ENCODE measurements at regions not wholly inside any gene's neighbourhood (a gene's known extent, or its start where the extent isn't known, plus 50 kb on each side); places are given as distances from the start of the nearest gene placed in this dataset.

GRCh38 chr6:138598562-138599173 lies 99.4 kb upstream of the NHSL1 start:
- H3K27me3 ChIP-seq, result no peaks in the 10 kb centered on the region
- H3K9me3 ChIP-seq, result no peaks in the 10 kb centered on the region
- no peaks in the 10 kb centered on the region for H3K36me3 ChIP-seq
- no peak for DNase-seq (ENCODE audit: low spot score in 2 of 2)
- intact Hi-C loops (cut with DNase I), result no loop called here
- no peaks in the 10 kb centered on the region for H3K4me1 ChIP-seq
- no peak overlapping the region for H3K27ac ChIP-seq
- H3K4me3 ChIP-seq, result no peak overlapping the region
- TF ChIP-seq, protein P1, sequence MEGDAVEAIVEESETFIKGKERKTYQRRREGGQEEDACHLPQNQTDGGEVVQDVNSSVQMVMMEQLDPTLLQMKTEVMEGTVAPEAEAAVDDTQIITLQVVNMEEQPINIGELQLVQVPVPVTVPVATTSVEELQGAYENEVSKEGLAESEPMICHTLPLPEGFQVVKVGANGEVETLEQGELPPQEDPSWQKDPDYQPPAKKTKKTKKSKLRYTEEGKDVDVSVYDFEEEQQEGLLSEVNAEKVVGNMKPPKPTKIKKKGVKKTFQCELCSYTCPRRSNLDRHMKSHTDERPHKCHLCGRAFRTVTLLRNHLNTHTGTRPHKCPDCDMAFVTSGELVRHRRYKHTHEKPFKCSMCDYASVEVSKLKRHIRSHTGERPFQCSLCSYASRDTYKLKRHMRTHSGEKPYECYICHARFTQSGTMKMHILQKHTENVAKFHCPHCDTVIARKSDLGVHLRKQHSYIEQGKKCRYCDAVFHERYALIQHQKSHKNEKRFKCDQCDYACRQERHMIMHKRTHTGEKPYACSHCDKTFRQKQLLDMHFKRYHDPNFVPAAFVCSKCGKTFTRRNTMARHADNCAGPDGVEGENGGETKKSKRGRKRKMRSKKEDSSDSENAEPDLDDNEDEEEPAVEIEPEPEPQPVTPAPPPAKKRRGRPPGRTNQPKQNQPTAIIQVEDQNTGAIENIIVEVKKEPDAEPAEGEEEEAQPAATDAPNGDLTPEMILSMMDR (IDR thresholded peaks at IDR 0.05), result no peak

- intact Hi-C loops (cut with DNase I), result no loop called here
- no peaks in the 10 kb centered on the region for H3K4me1 ChIP-seq
- H3K27me3 ChIP-seq, result no peaks in the 10 kb centered on the region
- no peak overlapping the region for H3K4me3 ChIP-seq
- DNase-seq (ENCODE audit: low spot score in 2 of 2), result no peak
- H3K36me3 ChIP-seq, result no peaks in the 10 kb centered on the region
- TF ChIP-seq, protein P1 (IDR thresholded peaks at IDR 0.05), result no peak
- no peak overlapping the region for H3K27ac ChIP-seq
- H3K9me3 ChIP-seq, result no peaks in the 10 kb centered on the region
Measured at GRCh38 chr6:138600261-138600660, 101.0 kb upstream of the NHSL1 start.

DNA sequence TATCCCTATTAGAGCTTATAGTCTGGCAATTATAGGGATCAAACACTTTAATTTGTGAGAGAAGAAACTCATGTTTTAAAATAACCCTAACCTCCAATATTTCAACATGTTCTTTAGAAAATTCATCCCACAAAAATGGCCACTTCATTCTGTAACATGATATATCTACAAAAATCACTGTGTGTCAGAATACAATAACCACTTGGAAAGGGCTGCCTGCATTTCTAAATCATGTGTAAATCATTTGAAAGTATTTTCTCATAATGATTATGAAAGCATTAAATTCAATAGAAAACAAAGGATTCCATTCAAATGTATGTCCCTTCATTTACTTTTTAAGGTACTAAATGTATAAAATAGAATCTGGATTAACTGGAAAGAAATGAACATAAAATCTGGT lies 101.4 kb upstream of the NHSL1 start:
- H3K4me1 ChIP-seq, result no peaks in the 10 kb centered on the region
- TF ChIP-seq, protein P1 (IDR thresholded peaks at IDR 0.05), result no peak
- H3K27me3 ChIP-seq, result no peaks in the 10 kb centered on the region
- no peak overlapping the region for H3K27ac ChIP-seq
- H3K4me3 ChIP-seq, result no peak overlapping the region
- H3K9me3 ChIP-seq, result no peaks in the 10 kb centered on the region
- intact Hi-C loops (cut with DNase I), result no loop called here
- H3K36me3 ChIP-seq, result no peaks in the 10 kb centered on the region
- no peak for DNase-seq (ENCODE audit: low spot score in 2 of 2)

GRCh38 chr6:138601128-138601527 lies 101.8 kb upstream of the NHSL1 start:
- H3K27ac ChIP-seq, result no peak overlapping the region
- H3K9me3 ChIP-seq, result no peaks in the 10 kb centered on the region
- DNase-seq (ENCODE audit: low spot score in 2 of 2), result no peak
- H3K36me3 ChIP-seq, result no peaks in the 10 kb centered on the region
- no peaks in the 10 kb centered on the region for H3K27me3 ChIP-seq
- intact Hi-C loops (cut with DNase I), result no loop called here
- no peak overlapping the region for H3K4me3 ChIP-seq
- H3K4me1 ChIP-seq, result no peaks in the 10 kb centered on the region
- TF ChIP-seq, protein P1 (IDR thresholded peaks at IDR 0.05), result no peak

DNA sequence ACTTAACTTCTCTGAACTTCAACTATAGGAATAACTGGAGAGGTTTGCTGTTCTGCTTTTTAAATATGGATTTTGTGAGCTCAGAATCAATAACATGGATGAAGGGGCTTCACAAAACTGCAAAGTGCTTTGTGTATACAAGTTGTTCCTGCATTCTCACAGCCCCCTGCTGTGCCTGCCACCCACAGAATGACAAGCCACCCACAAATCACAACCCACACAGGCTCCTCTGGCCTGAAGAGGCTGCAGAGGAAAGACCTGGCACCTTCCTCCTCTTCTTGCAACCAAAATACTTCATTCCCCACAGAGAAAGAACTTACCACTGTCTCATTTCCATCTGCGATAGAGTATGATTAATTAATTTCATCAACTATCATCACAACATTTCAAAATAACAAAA lies 106.7 kb upstream of the NHSL1 start:
- TF ChIP-seq, protein P1 (IDR thresholded peaks at IDR 0.05), result no peak
- intact Hi-C loops (cut with DNase I), result no loop called here
- no peak for DNase-seq (ENCODE audit: low spot score in 2 of 2)
- H3K4me1 ChIP-seq, result no peaks in the 10 kb centered on the region
- H3K27me3 ChIP-seq, result no peaks in the 10 kb centered on the region
- H3K4me3 ChIP-seq, result no peak overlapping the region
- H3K27ac ChIP-seq, result no peak overlapping the region
- no peaks in the 10 kb centered on the region for H3K9me3 ChIP-seq
- H3K36me3 ChIP-seq, result no peaks in the 10 kb centered on the region

Data from ascending aorta (tissue), 2 donors.